T-helper 1 cell (primary cell): ENCODE measurements at regions not wholly inside any gene's neighbourhood (a gene's known extent, or its start where the extent isn't known, plus 50 kb on each side); places are given as distances from the start of the nearest gene placed in this dataset.
"Not testable (repeated sequence)": the region's sequence is repeated elsewhere in the genome, so short reads cannot be mapped to it uniquely, and the experiment has no call there.

Source experiments
- DNase-seq, 5 donors: peaks; one replicate each; pipeline ENCODE4 v3.0.0-alpha.2; 2012 to 2020

GRCh38 chr21:8194042-8194441 lies 2327.3 kb upstream of the TPTE start:
- not testable (repeated sequence) for DNase-seq

- not testable (repeated sequence) for DNase-seq
Observed at GRCh38 chr21:8197377-8198027, 2323.9 kb upstream of the TPTE start.

- not testable (repeated sequence) for DNase-seq
Observed at GRCh38 chr21:8205094-8205891, 2316.1 kb upstream of the TPTE start.

DNA sequence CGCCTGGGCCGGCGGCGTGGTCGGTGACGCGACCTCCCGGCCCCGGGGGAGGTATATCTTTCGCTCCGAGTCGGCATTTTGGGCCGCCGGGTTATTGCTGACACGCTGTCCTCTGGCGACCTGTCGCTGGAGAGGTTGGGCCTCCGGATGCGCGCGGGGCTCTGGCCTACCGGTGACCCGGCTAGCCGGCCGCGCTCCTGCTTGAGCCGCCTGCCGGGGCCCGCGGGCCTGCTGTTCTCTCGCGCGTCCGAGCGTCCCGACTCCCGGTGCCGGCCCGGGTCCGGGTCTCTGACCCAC lies 2315.5 kb upstream of the TPTE start:
- not testable (repeated sequence) for DNase-seq

- DNase-seq: peak in 4 of 5 donors; percentile 46 to 75 (median 60)
Observed at GRCh38 chr21:8212986-8213550, 2308.3 kb upstream of the TPTE start.

DNA sequence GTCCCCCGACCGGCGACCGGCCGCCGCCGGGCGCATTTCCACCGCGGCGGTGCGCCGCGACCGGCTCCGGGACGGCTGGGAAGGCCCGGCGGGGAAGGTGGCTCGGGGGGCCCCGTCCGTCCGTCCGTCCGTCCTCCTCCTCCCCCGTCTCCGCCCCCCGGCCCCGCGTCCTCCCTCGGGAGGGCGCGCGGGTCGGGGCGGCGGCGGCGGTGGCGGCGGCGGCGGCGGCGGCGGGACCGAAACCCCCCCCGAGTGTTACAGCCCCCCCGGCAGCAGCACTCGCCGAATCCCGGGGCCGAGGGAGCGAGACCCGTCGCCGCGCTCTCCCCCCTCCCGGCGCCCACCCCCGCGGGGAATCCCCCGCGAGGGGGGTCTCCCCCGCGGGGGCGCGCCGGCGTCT lies 2306.8 kb upstream of the TPTE start:
- not testable (repeated sequence) for DNase-seq

DNA sequence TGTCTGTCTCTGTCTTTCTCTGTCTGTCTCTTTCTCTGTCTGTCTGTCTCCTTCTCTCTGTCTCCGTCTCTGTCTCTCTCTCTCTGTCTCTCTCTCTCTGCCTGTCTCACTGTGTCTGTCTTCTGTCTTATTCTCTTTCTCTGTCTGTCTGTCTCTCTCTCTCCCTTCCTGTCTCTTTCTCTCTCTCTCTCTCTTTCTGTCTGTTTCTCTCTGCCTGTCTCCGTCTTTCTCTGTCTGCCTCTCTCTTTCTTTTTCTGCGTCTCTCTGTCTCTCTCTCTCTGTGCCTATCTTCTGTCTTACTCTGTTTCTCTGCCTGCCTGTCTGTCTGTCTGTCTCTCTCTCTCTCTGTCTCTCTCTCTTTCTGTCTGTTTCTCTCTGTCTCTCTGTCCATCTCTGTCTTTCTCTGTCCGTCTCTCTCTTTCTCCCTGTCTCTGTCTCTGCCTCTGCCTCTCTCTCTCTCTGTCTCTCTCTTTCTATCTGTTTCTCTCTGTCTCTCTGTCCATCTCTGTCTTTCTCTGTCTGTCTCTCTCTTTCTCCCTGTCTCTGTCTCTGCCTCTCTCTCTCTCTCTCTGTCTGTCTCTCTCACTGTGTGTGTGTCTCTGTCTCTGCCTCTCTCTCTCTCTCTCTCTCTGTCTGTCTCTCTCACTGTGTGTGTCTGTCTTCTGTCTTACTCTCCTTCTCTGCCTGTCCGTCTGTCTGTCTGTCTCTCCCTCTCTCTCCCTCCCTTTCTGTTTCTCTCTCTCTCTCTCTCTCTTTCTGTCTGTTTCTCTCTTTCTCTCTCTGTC lies 2291.8 kb upstream of the TPTE start:
- DNase-seq: not testable (repeated sequence)

DNA sequence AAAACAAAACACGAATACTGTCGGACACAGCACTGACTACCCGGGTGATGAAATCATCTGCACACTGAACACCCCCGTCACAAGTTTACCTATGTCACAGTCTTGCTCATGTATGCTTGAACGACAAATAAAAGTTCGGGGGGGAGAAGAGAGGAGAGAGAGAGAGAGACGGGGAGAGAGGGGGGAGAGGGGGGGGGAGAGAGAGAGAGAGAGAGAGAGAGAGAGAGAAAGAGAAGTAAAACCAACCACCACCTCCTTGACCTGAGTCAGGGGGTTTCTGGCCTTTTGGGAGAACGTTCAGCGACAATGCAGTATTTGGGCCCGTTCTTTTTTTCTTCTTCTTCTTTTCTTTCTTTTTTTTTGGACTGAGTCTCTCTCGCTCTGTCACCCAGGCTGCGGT lies 2290.1 kb upstream of the TPTE start:
- DNase-seq: not testable (repeated sequence)

GRCh38 chr21:8233000-8233399 lies 2288.4 kb upstream of the TPTE start:
- not testable (repeated sequence) for DNase-seq

GRCh38 chr21:8234059-8234458 lies 2287.3 kb upstream of the TPTE start:
- DNase-seq: not testable (repeated sequence)

GRCh38 chr21:8244723-8245641 lies 2276.4 kb upstream of the TPTE start:
- not testable (repeated sequence) for DNase-seq

- DNase-seq: not testable (repeated sequence)
Observed at GRCh38 chr21:8245642-8246402, 2275.6 kb upstream of the TPTE start.

- not testable (repeated sequence) for DNase-seq
Observed at GRCh38 chr21:8251701-8252100, 2269.7 kb upstream of the TPTE start.

DNA sequence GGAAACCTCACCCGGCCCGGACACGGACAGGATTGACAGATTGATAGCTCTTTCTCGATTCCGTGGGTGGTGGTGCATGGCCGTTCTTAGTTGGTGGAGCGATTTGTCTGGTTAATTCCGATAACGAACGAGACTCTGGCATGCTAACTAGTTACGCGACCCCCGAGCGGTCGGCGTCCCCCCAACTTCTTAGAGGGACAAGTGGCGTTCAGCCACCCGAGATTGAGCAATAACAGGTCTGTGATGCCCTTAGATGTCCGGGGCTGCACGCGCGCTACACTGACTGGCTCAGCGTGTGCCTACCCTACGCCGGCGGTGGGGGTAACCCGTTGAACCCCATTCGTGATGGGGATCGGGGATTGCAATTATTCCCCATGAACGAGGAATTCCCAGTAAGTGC lies 2266.3 kb upstream of the TPTE start:
- DNase-seq: not testable (repeated sequence)

- peak in 1 of 5 donors; percentile 4 for DNase-seq
Observed at GRCh38 chr21:8257083-8257799, 2264.1 kb upstream of the TPTE start.

GRCh38 chr21:8260065-8260627 lies 2261.2 kb upstream of the TPTE start:
- not testable (repeated sequence) for DNase-seq
